ENCODE measurements at regions not wholly inside any gene's neighbourhood (a gene's known extent, or its start where the extent isn't known, plus 50 kb on each side); places are given as distances from the start of the nearest gene placed in this dataset.
"Not testable (repeated sequence)": the region's sequence is repeated elsewhere in the genome, so short reads cannot be mapped to it uniquely, and the experiment has no call there.

DNA sequence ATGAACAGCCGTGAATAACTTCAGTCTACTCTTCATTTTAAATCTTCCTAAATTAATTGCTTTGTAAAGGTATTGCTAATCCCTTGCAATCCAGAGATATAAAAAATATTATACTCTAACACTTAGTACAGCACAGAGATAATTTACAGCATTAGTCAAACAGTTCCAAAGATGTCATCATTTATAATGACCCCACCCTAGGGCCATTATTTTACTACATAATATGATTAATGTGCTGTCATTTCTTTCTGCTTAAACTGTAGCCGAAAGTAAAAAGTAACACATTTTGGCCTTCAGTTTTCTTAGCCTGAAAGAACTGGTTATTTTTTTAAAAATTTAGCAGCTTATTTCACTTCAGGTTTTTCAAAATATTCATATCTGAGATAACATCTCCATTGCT is 256.3 kb upstream of the RFC3 start:
- DNase-seq: no peak

DNA sequence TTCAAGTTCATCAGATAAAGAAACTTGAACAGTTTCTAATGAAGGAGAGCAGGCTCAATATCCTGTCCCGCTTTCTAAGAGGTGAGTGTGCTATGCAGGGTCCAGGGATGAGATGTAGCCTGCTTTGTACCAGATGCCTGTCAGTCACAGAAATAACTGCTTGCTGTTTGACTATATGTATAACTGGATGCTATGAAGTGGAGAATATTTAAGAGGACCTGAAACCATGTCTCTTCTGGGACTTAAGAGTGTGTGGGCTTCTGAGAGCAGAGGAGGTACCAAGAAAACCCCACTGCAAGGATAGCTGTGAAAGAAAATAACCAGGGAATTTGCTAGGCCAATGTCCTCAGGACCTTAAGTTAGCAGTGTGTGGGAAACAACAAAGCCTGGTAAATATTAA is 246.3 kb upstream of the RFC3 start:
- no peak for DNase-seq

DNA sequence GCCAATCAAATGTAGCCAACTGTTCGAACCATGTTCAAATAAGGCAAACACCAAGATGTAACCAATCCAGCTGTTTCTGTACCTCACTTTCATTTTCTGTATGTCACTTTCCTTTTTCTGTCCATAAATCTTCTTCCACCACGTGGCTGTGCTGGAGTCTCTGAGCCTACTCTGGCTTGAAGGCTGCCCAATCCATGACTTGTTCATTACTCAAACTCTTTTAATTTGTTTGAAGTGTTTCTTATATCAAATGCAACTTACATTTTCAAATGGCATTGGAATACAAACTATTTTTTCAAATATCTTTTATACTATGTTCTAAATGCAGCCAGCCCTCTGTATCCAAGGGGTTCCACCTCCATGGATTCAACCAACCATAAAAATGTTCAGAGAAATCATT is 245.6 kb upstream of the RFC3 start:
- not testable (repeated sequence) for DNase-seq

DNA sequence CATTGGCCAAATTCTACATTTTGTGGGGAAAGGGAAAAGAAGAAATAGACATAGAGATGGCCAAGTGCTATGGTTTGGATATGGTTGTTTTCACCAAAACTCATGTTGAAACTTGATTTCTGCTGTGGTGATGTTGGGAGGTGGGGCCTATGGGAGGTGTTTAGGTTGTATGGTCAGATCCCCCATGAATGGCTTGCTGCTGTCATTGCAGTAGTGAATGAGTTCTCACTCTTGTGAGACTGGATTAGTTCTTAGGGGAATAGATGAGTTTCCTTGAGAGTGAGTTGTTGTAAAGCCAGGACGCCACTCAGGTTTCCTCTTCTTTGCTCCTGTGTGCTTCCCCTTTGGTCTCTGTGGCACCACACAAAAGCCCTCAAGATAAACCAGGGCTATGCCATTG is 242.6 kb upstream of the RFC3 start:
- DNase-seq: no peak

DNA sequence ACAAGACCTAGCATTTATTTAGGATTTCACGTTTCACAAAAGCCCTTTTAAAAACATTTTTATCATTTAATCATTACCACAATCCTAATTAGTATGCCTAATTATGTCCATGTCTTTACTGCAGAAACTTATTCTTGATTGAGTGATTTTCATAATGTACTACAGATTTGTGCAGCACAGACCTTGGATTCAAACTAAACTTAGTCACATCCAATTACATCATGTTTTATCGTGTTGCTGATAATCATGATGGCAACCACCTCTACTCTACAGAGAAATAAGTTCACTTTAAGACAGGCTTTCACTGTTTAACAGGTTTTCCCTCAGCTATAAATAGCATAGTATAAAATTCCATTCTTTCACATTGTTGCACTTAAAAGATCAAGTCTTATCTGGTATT is 240.9 kb upstream of the RFC3 start:
- DNase-seq: no peak

DNA sequence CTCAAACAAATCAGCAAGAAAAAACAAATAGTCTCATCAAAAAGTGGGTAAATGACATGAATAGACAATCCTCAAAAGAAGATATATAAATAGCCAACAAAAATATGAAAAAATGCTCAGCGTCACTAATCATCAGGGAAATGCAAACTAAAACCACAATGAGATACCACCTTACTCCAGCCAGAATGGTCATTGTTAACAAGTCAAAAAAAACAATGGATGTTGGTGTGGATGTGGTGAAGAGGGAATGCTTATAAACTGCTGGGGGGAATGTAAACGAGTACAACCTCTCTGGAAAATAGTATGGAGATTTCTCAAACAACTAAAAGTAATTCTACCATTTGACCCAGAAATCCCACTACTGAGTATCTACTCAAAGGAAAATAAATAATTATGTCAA is 239.2 kb upstream of the RFC3 start:
- no peak for DNase-seq

DNA sequence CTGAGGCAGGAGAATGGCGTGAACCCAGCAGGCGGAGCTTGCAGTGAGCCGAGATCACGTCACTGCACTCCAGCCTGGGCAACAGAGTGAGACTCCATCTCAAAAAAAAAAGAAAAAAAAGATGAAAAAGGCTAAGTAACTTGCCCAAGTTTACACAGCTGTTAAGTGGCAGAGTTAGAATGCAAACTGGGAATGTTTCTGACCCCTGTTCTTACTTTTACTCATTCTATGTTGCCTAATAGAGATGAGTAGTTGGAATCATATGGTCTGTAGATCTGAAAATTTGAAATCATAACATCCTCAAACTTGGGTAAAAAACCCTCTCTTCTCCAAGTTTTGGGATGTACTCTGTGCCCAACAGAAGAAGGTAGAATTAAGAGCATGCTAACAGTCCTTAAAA is 235.8 kb upstream of the RFC3 start:
- DNase-seq: no peak

DNA sequence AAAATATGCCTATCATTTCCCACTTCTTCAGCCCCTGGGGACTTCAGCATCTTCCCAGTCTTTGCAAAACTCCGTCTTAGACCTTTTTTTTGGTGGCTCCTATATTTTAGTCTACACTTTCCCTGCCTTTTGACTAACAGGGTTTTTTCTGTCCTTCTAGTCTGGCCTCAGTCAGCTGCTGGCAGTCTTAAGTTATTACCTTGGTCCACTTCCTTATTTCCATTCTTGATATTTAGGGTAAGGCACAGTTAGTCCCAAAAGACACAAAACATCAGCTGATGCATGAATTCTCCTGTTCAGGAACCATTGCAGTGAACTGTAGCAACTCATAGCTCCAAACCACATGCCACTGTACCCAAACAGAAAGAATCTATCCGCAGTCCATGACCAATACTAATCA is 234.6 kb upstream of the RFC3 start:
- no peak for DNase-seq

DNA sequence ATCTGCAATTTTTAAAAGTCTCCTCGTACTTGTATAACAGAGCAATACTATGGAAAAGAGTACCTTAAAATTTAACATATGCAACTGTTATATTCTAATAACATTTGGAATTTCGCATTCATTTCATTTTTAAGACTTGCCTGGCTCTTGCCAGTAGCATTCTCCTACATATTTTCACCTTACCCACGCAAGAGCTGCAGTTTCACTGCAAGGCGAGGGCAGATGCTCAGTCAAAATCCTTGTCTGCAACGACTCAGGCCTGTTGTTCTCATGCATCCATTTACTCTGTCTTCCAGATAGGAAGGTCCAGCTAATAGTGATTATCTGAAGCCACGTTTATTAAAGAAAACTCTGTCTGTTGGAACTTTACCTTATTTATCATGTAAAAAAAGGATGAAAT is 227.0 kb upstream of the RFC3 start:
- DNase-seq: no peak

DNA sequence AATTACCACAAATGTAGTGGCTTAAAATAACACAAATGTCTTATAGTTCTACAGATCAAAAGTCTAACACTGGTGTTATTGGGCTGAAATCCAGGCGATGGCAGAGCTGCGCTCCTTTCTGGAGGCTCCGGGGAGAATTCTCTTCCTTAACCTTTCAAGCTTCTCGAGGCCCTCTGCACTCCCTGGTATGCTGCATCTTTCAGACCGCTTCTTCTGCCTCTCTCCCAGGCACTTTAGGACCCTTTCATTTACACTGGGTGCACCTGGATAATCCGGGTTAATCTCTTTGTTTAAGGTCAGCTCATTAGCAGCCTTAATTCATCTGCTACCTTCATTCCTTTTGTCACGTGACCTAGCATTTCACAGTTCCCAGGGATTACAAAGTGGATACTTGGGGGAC is 211.3 kb upstream of the RFC3 start:
- no peak for DNase-seq

DNA sequence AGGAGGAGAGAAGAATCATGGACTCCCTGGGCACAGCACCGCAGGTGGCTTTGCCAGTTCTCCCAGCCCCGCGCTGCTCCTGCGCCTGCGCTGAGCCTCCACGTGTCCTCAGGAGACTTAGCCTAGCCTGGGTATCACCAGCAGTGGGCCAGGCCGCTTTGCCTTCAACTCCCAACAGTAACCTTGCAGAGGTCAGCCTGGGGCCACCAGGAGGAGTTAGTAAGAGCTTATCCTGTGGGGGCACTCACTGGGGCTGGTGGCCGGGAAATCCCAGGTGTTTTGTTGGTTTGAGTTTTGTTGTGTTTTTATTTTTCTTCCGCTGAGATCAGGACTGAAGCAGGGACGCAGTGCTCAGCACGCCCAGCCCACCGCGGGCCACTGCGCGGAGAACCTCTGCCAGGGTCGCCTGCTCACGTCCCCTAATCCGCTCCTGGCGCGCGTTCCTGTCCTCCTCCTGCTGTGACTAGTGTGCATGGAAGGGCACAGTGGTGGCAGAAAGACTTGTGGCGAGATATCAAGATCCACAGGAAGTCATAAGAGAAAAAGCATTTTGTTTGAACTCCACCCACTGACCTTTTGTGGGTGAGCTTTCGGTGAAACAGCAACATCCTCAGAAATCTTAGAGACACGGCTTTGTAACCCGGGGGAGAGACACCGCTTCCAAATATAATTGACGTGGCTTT is 207.4 kb upstream of the RFC3 start:
- no peak for DNase-seq

DNA sequence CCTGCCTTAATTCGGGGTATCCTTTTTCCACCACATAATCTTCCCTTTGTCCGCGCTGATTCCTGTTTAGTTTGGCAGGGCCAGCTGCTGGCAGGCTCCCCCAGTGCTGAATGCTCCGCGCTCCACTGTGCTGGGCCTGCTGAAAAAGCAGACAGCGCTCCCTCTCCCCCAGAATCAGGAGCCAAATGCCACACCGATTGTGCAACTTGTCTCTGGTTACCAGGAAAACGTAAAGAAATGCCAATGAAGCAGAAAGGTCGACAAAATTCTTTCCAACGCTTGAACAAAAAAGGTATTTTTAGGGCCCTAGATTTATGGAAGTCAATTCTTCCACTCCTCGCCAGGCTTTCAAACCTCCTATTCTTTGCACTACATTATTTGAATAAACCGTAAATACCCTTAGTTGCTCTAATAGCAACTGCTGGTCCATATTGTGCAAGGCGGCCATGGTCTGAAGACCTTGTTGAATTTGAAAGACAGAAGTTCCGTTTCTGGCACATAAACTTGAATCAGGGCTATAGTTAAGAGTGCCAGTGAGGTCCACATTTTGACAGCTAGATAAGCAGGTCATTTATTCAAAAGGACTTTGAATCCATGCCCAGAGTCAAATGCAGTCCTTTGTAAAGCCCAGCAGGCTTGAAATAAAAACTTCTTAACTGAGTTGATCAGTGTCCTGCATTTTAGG is 206.7 kb upstream of the RFC3 start:
- DNase-seq: no peak

DNA sequence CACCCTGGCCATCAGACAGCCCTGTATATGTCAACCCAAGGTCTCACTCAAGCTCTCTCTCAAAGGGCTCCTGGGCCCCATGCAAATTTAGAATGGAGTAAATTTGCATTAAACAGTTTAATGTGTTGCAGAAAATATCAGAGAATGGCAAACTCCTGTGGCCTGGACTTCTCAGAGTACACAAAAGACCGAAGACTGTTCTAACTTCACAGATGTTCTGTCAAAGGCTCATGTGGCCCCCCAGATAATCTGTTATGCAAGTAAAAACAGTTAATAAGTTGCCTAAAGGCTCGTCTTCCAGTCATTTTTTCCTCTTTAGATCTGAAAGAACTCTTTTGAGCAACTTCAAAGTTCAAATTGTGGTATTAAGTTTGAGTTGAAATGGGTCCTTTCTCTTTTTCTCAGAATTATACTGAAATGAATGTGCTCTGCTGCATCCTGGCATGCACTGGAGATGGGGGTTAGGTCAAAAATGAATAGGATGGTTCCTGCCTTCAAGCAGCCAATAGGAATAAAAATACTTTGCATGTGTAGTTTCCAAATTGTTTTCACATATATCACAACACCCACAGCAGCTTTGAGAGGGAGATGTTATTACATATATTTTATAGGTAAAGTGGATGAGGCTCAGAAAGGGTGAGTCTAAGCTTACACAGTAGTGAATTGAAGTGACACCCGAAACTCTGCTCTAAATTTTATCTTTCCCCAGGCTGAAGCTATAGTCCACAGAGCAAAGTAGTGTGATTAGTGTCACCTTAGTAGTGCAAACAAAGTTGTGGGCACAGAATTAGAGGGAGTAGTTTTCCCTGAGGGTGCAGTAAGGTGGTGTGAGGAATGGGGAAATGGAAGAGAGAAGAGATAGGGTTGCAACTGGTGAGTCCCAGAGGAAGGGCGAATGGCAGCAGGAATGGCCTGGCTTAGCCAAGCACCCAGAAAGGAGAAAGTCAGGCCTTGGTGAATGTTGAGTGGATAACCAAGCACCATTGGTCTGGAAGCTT is 205.0 kb upstream of the RFC3 start:
- no peak for DNase-seq

DNA sequence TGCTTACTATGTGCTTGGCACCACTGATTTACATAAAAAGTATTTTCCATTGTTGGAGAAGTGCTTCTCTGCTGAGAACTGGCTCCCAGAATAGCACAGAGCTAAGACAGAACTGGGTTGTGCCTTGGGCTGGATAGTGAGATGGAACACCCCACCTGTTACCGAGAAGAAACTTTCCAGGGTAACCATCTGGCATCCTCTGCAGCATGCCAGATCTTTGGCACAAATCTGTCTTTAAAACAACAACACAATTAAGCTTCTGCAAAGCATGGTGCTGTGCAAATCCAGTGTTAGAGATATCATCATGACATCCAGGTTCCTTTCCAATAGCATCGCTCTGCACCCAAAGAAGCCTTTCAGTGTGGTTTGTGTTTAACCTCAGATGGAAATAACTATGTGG is 202.5 kb upstream of the RFC3 start:
- DNase-seq: no peak

DNA sequence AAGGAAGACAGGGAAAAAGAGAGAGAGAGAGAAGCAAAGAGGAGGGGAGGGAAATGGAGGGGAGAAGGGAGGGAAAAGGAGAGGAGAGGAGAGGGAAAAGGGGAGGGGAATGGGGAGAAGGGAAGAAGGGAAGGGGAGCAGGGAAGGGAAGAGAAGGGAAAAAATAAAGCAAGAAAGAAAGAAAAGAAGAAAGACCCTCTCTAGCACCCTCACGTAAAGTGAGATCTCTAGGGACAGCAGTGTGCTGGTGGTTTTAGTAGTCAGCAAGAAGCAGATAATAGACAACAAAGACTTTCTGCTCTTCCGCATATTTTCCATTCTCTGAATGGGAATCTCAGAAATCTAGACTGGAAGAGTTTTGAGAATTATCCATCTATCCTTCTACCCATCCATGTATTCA is 201.8 kb upstream of the RFC3 start:
- DNase-seq: no peak

DNA sequence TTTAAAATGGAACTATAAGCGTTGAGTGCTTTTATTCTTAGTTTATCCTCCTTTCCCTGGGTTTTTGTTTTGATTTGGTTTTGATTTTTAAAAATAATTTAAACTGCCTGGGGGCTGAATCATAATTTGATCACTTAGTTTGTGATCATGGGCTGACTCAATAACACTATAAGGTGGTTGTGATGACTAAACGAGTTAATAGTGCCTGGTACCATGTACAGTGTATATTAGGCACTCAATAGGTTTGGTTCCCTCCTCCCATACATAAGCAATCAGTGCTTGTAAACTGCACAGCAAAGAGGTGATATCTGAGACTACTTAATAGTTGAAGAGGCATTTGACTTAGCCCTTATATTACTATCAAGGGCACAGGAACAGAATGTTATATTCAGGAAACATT is 200.9 kb upstream of the RFC3 start:
- DNase-seq: no peak

DNA sequence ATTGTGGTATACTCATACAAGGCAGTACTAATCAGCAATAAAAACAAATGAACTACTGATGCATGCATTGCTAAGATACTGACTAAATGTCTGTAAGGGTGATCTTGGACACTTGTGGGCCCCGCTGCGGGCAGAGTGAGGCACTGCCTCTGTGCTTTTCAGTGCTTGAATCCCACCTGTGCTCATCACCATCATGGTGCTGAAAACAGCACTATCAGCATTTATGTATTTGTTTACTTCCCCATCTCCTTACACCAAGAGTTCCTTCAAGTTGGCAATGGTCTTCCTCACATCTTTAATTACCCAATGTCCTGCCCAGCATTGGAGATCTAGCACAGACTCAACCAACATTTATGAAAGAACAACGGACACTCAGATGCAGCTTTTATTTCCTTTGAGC is 193.7 kb upstream of the RFC3 start:
- no peak for DNase-seq

DNA sequence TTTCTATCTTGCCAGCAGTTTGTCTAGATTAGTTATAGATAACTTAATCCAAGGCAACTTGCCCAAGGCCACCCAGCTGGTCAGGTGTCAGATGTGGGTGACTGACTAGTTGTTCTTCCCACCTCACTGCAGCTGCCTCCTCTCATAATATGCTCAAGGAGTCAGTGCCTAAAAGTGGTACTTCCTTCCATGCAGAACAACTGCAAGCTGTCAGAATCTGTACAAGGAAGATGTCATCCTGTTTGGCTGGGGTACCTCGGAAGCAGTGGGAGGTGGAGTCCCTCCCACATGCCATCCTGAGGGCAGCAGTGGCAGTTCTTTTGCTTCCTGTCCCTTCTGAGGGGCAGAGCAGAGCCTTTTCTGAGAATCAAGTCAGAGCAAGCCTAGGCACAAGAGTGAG is 193.2 kb upstream of the RFC3 start:
- DNase-seq: no peak

DNA sequence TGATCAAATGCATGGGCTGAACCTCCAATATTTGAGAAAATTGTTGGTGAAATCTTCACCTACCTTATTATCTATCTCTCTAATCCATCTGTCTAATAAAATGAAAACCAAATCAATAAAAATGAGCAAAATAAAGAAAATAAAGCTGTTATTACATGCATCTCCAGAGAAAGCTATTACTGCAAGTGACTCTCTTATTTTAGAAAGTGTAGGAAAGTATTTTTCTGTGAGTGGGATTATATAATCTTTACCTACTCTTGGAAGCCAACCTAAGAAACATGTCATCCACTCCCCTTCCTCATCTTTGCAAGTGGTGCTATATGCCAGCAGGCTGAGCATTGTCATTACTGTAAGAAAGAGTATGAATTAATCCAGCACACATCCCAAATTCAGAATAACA is 191.5 kb upstream of the RFC3 start:
- no peak for DNase-seq

DNA sequence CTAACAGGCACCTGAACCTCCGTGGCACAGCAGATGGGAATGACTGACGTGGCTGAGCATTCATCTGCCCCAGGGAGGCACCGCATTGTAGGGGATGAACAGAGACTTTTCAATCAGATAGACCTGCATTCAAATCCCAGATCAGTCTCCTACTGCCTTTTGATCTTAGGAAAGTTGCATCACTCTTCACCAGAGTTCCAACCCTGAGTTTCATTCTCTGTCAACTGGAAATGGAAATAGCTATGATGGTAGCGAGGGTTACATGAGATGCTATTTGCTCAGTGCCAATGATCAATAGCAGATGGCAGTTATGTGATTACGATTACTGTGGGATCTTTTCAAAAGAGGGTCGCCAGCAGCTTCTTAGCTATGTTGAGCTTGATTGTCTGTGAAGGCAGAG is 189.3 kb upstream of the RFC3 start:
- DNase-seq: no peak

DNA sequence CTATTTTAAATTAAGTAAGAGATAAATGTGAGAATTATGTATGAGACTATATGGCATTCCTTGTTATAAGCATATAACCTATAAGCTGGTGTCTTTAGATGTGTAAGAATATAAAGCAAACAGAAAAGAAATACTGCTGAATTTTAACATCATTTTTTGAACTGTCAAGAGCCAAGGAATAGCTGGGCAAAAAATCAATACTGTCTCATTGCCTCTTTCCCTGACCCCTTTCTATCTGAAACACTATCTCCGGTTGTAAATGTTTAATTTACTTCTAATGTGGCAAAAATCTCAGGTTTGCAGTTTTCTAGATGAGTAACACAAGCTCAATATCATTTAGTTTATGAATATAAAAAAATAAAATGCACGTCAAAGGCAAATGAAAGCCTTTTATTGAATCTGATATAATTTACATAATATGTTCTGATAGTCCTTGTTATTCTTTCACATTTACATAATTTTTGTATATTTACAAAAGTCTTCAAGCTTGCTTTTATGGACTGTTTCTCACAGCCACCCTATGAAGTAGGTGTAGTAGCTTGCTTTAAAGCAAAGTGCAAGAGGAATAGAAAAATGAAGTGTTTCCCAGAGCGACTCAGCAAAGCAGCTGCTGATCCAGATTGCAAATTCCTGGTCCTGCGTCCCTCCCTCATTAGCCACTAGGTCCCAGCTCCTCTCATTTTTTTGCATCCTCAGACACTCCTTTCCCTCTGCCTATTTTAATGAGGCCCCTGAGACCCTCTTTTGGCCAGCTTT is 188.2 kb upstream of the RFC3 start:
- DNase-seq: no peak

DNA sequence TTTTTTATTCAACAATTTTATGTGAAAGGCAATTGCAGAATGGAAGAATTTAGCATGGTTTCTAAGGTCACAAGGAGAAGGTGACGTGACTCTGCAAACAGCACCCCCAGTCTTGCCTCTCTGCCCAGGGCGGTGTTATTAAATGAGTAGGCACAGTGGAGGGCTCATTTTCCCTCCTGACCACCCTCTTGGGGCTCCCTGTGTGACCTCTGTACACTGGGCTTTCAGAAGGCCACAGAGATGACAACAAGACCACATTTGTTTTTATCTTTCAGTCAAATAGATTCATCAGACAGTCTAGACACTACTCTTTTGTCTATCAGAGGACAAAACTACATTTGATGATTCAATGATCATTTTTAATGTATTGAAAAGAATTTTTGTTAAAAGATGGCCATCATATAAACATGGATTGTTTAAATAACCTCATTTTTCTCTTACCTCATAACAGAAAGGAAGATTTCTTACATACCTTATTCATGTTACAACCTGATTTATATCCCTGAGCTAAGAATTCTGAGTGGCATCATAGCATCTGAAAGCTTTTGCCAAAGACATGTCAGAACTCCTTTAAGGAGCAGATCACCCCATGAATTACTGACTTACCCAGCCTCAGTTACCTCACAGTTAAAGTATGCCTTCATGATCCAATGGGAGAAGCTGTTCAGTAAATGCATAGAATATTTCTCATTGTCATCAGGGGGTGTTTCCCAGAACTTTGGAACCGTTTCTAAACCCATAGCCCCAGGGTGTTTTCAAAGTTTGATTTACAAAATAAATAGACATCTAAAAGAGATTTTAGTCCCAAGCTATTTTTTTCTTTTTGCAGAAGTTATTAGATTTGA is 184.0 kb upstream of the RFC3 start:
- no peak for DNase-seq

Data from DMS79 treated with DMSO at 0.1 percent for 48 hours (cell line).